ENCODE measurements at regions not wholly inside any gene's neighbourhood (a gene's known extent, or its start where the extent isn't known, plus 50 kb on each side); places are given as distances from the start of the nearest gene placed in this dataset.

DNA sequence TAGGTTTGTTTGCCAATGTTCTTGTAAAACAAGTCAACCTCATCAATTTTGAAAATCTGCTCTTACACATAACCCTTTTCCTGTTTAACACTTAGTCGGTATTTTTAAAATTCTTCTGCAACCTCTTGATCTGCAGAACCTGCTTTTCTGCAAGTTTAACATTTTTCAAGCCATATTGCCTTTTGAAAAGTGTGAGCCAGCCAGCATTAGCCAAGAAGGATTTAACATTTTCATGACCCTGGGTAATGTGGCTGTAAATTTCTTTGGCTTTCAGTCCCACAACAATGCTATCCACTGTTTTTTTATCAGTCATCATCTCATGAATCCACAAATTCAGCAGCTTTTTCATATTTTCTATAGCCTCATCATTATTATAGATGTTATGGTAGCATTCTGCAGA lies 956.5 kb downstream of the FAT4 start:
- TF ChIP-seq EZH2phosphoT487 (IDR thresholded peaks at IDR 0.05; ENCODE audit: borderline replicate concordance, low read length): no peak
- no peak for TF ChIP-seq CTCF (IDR thresholded peaks at IDR 0.05; ENCODE audit: low read depth, low read length, poor library complexity, severe bottlenecking)
